ENCODE measurements at regions not wholly inside any gene's neighbourhood (a gene's known extent, or its start where the extent isn't known, plus 50 kb on each side); places are given as distances from the start of the nearest gene placed in this dataset.

DNA sequence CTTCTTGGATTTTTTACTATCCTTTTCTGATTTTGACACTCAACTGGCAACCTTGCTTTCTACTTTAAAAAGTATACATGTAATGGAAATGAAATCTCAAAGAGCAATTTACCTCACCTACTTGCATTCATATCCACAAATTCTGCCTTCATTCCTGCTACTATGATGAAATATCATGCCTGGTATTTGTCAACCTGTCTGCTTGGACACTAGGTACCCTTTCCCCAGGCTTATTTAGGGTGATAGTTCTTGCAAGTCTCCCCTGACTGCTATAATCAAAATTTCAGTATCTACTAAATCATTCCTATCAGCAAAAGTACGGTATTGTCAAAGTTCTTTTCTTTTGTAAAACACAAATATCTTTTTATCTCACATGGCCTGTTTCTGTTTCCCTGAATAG is 503.0 kb downstream of the GABRG1 start:
- no peaks in the 10 kb centered on the region for H3K4me1 ChIP-seq (ENCODE audit: control insufficient read depth in 2 of 2, insufficient read depth in 2 of 2, low read length in 2 of 2)
- H3K27me3 ChIP-seq (ENCODE audit: control insufficient read depth in 2 of 2, insufficient read depth in 2 of 2, low read length in 2 of 2): no peaks in the 10 kb centered on the region
- H3K36me3 ChIP-seq (ENCODE audit: control insufficient read depth in 2 of 2, insufficient read depth in 2 of 2, low read length in 2 of 2): no peaks in the 10 kb centered on the region
- H3K9ac ChIP-seq (ENCODE audit: low read depth in 1 of 2, low read length in 2 of 2): no peak overlapping the region
- H3K9me3 ChIP-seq (ENCODE audit: control insufficient read depth in 2 of 2, low read length in 2 of 2): no peaks in the 10 kb centered on the region
- no peak overlapping the region for H3K4me3 ChIP-seq (ENCODE audit: low read length in 2 of 2)
- H3K27ac ChIP-seq (ENCODE audit: low read depth in 2 of 2, low read length in 2 of 2): no peak overlapping the region

DNA sequence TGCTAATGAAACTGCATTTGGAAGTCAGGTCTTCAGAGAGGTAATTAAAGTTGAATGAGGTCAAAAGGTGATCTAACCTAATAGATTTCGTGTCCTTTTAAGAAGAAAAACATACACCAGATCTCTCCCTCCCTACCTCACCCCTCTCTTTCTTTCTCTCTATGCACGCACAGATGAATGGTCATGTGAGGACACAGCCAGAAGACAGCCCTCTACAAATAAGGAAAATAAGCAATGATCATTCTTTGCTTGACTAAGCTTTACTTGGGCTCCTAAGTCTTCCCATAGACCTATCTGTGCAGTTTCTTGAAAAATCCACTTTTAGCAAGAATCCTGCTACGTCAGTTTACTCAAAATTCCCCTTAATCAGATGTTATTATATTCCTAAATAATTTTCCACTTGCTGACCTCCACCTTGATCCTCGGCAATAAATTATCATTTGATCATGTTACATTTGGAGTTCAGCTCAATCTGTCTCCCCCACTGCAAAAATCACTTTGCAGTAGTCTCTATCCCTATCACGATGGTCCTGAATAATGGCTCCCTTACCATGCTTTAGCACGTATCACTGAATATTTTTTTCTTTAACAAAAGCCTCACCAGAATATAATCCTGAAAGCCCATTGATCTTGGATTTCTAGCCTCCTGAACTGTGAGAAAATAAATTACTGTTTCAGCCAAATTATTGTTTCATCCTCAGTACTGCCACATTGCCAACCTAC is 527.3 kb downstream of the GABRG1 start:
- H3K9ac ChIP-seq (ENCODE audit: low read depth in 1 of 2, low read length in 2 of 2): no peak overlapping the region
- H3K36me3 ChIP-seq (ENCODE audit: control insufficient read depth in 2 of 2, insufficient read depth in 2 of 2, low read length in 2 of 2): no peaks in the 10 kb centered on the region
- no peaks in the 10 kb centered on the region for H3K27me3 ChIP-seq (ENCODE audit: control insufficient read depth in 2 of 2, insufficient read depth in 2 of 2, low read length in 2 of 2)
- no peak overlapping the region for H3K4me3 ChIP-seq (ENCODE audit: low read length in 2 of 2)
- H3K4me1 ChIP-seq (ENCODE audit: control insufficient read depth in 2 of 2, insufficient read depth in 2 of 2, low read length in 2 of 2): no peaks in the 10 kb centered on the region
- H3K27ac ChIP-seq (ENCODE audit: low read depth in 2 of 2, low read length in 2 of 2): no peak overlapping the region
- no peaks in the 10 kb centered on the region for H3K9me3 ChIP-seq (ENCODE audit: control insufficient read depth in 2 of 2, low read length in 2 of 2)

DNA sequence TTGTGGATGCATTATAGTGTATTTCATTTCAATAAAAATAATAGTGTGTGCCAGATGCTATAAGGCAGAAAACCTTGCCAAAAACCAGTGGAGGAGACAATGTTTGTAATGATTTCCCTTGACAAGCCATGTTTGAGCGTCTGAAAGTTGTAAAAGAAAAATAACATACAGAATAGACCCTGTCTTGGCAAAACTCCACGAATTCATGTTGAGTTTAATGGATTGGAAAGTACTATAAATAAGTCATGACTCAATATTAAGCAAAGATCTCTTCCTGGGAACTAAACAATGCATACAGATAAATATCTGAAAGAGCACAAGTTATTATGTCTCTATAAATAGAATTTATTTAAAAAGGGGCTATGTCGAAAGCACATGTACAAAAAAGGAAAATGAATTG is 543.5 kb downstream of the GABRG1 start:
- H3K9me3 ChIP-seq (ENCODE audit: control insufficient read depth in 2 of 2, low read length in 2 of 2): no peaks in the 10 kb centered on the region
- H3K27ac ChIP-seq (ENCODE audit: low read depth in 2 of 2, low read length in 2 of 2): no peak overlapping the region
- H3K9ac ChIP-seq (ENCODE audit: low read depth in 1 of 2, low read length in 2 of 2): no peak overlapping the region
- H3K36me3 ChIP-seq (ENCODE audit: control insufficient read depth in 2 of 2, insufficient read depth in 2 of 2, low read length in 2 of 2): no peaks in the 10 kb centered on the region
- no peaks in the 10 kb centered on the region for H3K4me1 ChIP-seq (ENCODE audit: control insufficient read depth in 2 of 2, insufficient read depth in 2 of 2, low read length in 2 of 2)
- H3K4me3 ChIP-seq (ENCODE audit: low read length in 2 of 2): no peak overlapping the region
- no peaks in the 10 kb centered on the region for H3K27me3 ChIP-seq (ENCODE audit: control insufficient read depth in 2 of 2, insufficient read depth in 2 of 2, low read length in 2 of 2)

DNA sequence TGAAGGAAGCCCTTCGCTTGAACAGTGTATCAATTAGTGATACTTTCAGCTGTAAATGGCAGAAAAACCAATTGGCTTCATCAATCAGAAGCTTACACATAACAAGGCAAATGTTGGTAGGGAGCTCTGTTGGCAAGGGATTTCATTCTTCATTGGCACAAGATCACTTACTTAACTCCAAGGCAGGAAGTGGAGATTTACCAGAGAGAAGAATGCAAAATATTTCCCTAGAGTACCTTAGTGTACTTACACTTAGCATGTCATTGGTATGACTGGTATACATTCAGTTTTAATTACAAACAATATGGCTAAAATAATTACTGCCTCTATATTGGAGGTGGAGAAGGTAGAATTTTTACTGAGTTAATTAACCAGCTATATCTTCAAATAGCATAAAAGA is 545.0 kb downstream of the GABRG1 start:
- H3K27ac ChIP-seq (ENCODE audit: low read depth in 2 of 2, low read length in 2 of 2): no peak overlapping the region
- no peaks in the 10 kb centered on the region for H3K36me3 ChIP-seq (ENCODE audit: control insufficient read depth in 2 of 2, insufficient read depth in 2 of 2, low read length in 2 of 2)
- H3K4me3 ChIP-seq (ENCODE audit: low read length in 2 of 2): no peak overlapping the region
- H3K4me1 ChIP-seq (ENCODE audit: control insufficient read depth in 2 of 2, insufficient read depth in 2 of 2, low read length in 2 of 2): no peaks in the 10 kb centered on the region
- no peaks in the 10 kb centered on the region for H3K9me3 ChIP-seq (ENCODE audit: control insufficient read depth in 2 of 2, low read length in 2 of 2)
- H3K9ac ChIP-seq (ENCODE audit: low read depth in 1 of 2, low read length in 2 of 2): no peak overlapping the region
- no peaks in the 10 kb centered on the region for H3K27me3 ChIP-seq (ENCODE audit: control insufficient read depth in 2 of 2, insufficient read depth in 2 of 2, low read length in 2 of 2)

DNA sequence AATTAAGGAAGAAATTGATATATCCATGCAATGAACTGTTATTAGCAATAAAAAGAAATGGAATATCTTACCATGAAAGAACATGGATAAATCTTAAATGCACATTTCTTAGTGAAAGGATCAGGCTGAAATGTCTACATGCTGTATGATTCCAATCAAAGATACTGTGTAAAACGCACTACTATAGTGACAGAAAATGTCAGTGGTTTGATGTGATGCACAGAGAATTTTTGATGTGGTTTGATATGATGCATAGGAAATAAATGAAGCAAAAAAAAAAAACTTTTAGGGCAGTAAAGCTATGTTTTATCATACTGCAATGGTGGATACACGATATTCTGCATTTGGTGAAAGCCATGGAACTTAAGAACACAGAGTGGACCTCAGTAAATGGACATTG is 547.6 kb downstream of the GABRG1 start:
- Histone ChIP-seq H3K4me1 (ENCODE audit: control insufficient read depth in 2 of 2, insufficient read depth in 2 of 2, low read length in 2 of 2) (no peaks in the 10 kb centered on the region), H3K4me3 (ENCODE audit: low read length in 2 of 2) (no peak overlapping the region), H3K27me3 (ENCODE audit: control insufficient read depth in 2 of 2, insufficient read depth in 2 of 2, low read length in 2 of 2) (no peaks in the 10 kb centered on the region), H3K27ac (ENCODE audit: low read depth in 2 of 2, low read length in 2 of 2) (no peak overlapping the region), H3K36me3 (ENCODE audit: control insufficient read depth in 2 of 2, insufficient read depth in 2 of 2, low read length in 2 of 2) (no peaks in the 10 kb centered on the region), H3K9ac (ENCODE audit: low read depth in 1 of 2, low read length in 2 of 2) (no peak overlapping the region), H3K9me3 (ENCODE audit: control insufficient read depth in 2 of 2, low read length in 2 of 2) (no peaks in the 10 kb centered on the region)

DNA sequence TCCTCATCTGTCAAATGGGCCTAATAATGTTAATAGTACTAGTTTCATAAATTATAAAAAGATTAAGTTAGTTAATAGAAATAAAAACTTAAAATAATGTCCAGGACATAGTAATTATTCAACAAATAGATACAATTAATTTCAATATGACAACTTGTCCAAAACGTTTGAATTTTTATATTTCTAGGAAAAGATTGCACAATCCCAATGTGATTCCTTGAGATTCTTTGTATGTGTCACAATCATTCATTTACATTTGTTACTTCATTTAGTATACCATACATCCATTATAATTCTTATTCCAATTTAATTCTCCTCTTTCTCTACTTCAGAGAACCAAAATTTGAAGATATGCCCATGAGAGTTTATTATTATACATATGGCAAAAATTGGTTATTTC is 554.2 kb downstream of the GABRG1 start:
- no peaks in the 10 kb centered on the region for H3K4me1 ChIP-seq (ENCODE audit: control insufficient read depth in 2 of 2, insufficient read depth in 2 of 2, low read length in 2 of 2)
- no peaks in the 10 kb centered on the region for H3K36me3 ChIP-seq (ENCODE audit: control insufficient read depth in 2 of 2, insufficient read depth in 2 of 2, low read length in 2 of 2)
- no peak overlapping the region for H3K9ac ChIP-seq (ENCODE audit: low read depth in 1 of 2, low read length in 2 of 2)
- no peak overlapping the region for H3K4me3 ChIP-seq (ENCODE audit: low read length in 2 of 2)
- no peaks in the 10 kb centered on the region for H3K9me3 ChIP-seq (ENCODE audit: control insufficient read depth in 2 of 2, low read length in 2 of 2)
- no peaks in the 10 kb centered on the region for H3K27me3 ChIP-seq (ENCODE audit: control insufficient read depth in 2 of 2, insufficient read depth in 2 of 2, low read length in 2 of 2)
- no peak overlapping the region for H3K27ac ChIP-seq (ENCODE audit: low read depth in 2 of 2, low read length in 2 of 2)

DNA sequence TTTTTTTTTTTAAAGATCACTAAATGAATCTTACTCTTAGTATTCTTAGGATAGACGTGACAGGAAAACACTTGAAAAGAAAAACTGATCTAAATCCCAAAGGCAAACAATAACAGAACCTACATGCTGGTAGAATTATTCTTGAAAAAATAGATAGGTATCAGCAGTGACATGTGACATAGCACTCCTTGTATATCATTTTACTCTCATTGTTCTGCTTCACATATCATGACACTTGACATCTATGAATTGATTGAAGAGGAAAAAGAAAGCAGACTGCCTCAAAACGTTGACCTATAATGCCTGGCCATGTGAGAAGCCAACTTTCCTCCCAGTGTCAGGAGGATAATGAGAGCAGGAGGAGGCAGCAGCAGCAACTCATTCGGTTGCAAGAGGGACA is 555.2 kb downstream of the GABRG1 start:
- no peaks in the 10 kb centered on the region for H3K9me3 ChIP-seq (ENCODE audit: control insufficient read depth in 2 of 2, low read length in 2 of 2)
- no peak overlapping the region for H3K9ac ChIP-seq (ENCODE audit: low read depth in 1 of 2, low read length in 2 of 2)
- H3K4me1 ChIP-seq (ENCODE audit: control insufficient read depth in 2 of 2, insufficient read depth in 2 of 2, low read length in 2 of 2): no peaks in the 10 kb centered on the region
- H3K36me3 ChIP-seq (ENCODE audit: control insufficient read depth in 2 of 2, insufficient read depth in 2 of 2, low read length in 2 of 2): no peaks in the 10 kb centered on the region
- no peak overlapping the region for H3K4me3 ChIP-seq (ENCODE audit: low read length in 2 of 2)
- H3K27ac ChIP-seq (ENCODE audit: low read depth in 2 of 2, low read length in 2 of 2): no peak overlapping the region
- H3K27me3 ChIP-seq (ENCODE audit: control insufficient read depth in 2 of 2, insufficient read depth in 2 of 2, low read length in 2 of 2): no peaks in the 10 kb centered on the region

DNA sequence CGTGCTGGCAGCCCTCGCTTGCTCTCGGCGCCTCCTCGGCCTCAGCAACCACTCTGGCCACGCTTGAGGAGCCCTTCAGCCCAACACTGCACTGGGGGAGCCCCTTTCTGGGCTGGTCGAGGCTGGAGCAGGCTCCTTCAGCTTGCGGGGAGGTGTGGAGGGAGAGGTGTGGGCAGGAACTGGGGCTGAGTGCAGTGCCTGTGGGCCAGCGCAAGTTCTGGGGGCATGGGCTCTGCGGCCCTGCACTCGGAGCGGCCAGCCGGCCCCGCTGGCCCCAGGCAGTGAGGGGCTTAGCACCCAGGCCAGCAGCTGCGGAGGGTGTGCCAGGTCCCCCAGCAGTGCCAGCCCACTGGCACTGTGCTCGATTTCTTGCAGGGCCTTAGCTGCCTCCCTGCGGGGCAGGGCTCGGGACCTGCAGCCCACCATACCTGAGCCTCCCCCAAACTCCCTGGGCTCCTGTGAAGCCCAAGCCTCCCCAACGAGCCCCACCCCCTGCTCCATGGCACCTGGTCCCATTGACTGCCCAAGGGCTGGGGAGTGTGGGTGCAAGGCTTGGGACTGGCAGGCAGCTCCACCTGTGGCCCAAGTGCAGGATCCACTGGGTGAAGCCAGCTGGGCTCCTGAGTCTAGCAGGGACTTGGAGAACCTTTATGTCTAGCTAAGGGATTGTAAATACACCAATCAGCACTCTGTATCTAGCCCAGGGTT is 556.8 kb downstream of the GABRG1 start:
- no peak overlapping the region for H3K27ac ChIP-seq (ENCODE audit: low read depth in 2 of 2, low read length in 2 of 2)
- no peaks in the 10 kb centered on the region for H3K27me3 ChIP-seq (ENCODE audit: control insufficient read depth in 2 of 2, insufficient read depth in 2 of 2, low read length in 2 of 2)
- no peaks in the 10 kb centered on the region for H3K9me3 ChIP-seq (ENCODE audit: control insufficient read depth in 2 of 2, low read length in 2 of 2)
- no peaks in the 10 kb centered on the region for H3K4me1 ChIP-seq (ENCODE audit: control insufficient read depth in 2 of 2, insufficient read depth in 2 of 2, low read length in 2 of 2)
- no peak overlapping the region for H3K9ac ChIP-seq (ENCODE audit: low read depth in 1 of 2, low read length in 2 of 2)
- H3K4me3 ChIP-seq (ENCODE audit: low read length in 2 of 2): no peak overlapping the region
- H3K36me3 ChIP-seq (ENCODE audit: control insufficient read depth in 2 of 2, insufficient read depth in 2 of 2, low read length in 2 of 2): no peaks in the 10 kb centered on the region

DNA sequence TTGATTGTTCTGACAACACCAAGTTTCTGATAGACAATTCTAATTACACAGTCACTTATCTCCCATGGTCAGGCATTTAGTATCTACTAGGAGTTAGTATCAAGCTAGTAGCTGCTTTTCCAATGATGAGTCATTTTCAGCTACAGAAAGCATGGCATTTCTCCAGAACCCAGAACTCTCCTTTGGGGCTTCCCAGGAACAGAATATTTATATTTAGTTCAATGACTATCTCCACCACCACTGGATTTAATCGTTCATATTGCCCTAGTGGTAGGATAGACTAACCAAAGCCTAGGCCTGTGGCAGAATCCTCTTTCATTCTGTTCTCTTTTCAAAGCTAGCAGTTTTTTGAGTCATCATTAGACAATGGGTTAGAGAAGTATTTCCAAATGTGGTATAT is 569.4 kb downstream of the GABRG1 start:
- H3K36me3 ChIP-seq (ENCODE audit: control insufficient read depth in 2 of 2, insufficient read depth in 2 of 2, low read length in 2 of 2): no peaks in the 10 kb centered on the region
- H3K27ac ChIP-seq (ENCODE audit: low read depth in 2 of 2, low read length in 2 of 2): no peak overlapping the region
- H3K4me1 ChIP-seq (ENCODE audit: control insufficient read depth in 2 of 2, insufficient read depth in 2 of 2, low read length in 2 of 2): no peaks in the 10 kb centered on the region

DNA sequence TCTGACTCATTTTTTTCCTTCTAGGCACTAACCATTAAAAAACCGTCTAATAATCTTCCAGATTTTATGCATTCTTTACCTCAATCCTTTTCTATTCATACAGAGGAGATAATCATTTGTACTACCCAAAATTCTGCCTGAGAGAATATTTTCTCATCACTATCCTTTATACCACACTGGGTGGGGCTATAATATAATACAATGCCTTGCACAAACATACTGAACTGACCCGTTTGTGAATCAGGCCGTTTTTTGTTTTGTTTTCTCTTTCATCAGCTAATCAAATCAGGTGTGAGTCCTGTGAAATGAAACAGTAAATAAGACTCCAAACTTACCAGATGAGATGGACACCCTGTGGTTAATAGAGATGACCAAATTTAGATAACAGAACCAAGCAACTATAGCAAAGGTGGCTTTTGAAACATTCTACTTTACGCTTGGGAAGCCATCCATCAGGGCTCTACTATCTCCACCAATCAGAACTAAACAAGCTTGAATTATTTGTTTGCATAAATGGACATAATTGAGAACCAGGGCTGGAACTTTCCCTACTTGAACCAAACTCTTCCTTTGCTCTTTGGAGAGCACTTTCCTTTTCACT is 573.0 kb downstream of the GABRG1 start:
- Histone ChIP-seq H3K4me1 (ENCODE audit: control insufficient read depth in 2 of 2, insufficient read depth in 2 of 2, low read length in 2 of 2) (no peaks in the 10 kb centered on the region), H3K9me3 (ENCODE audit: control insufficient read depth in 2 of 2, low read length in 2 of 2) (no peaks in the 10 kb centered on the region), H3K4me3 (ENCODE audit: low read length in 2 of 2) (no peak overlapping the region), H3K36me3 (ENCODE audit: control insufficient read depth in 2 of 2, insufficient read depth in 2 of 2, low read length in 2 of 2) (no peaks in the 10 kb centered on the region), H3K9ac (ENCODE audit: low read depth in 1 of 2, low read length in 2 of 2) (no peak overlapping the region), H3K27ac (ENCODE audit: low read depth in 2 of 2, low read length in 2 of 2) (no peak overlapping the region), H3K27me3 (ENCODE audit: control insufficient read depth in 2 of 2, insufficient read depth in 2 of 2, low read length in 2 of 2) (no peaks in the 10 kb centered on the region)

More for the DNA sequence above, 569.4 kb downstream of the GABRG1 start:
- H3K9ac ChIP-seq (ENCODE audit: low read depth in 1 of 2, low read length in 2 of 2): no peak overlapping the region
- no peaks in the 10 kb centered on the region for H3K27me3 ChIP-seq (ENCODE audit: control insufficient read depth in 2 of 2, insufficient read depth in 2 of 2, low read length in 2 of 2)
- H3K9me3 ChIP-seq (ENCODE audit: control insufficient read depth in 2 of 2, low read length in 2 of 2): no peaks in the 10 kb centered on the region
- H3K4me3 ChIP-seq (ENCODE audit: low read length in 2 of 2): no peak overlapping the region

Data from mucosa of rectum (tissue), 2 donors.